HEK293T (cell line): ENCODE measurements at regions not wholly inside any gene's neighbourhood (a gene's known extent, or its start where the extent isn't known, plus 50 kb on each side); places are given as distances from the start of the nearest gene placed in this dataset.
A peak's percentile ranks its signal among the peaks of the same experiment; 100 is the strongest.

ENCODE experiments used
- CTCF ChIA-PET: fragments of 350-600 bp; formaldehyde crosslinking; extraction: SDS; loops from one replicate; lab custom pipeline; 2021; ENCODE audit warnings: antibody characterized with exemption, inconsistent platforms; lab: Yijun Ruan, JAX
- POLR2A ChIA-PET: fragments of 350-600 bp; formaldehyde crosslinking; extraction: SDS; loops from one replicate; lab custom pipeline; 2020; ENCODE audit warnings: antibody characterized with exemption, inconsistent platforms; lab: Yijun Ruan, JAX
- DNase-seq: peaks from one replicate; pipeline ENCODE4 v3.0.0; 2012; ENCODE audit warnings: mixed read lengths; ENCODE audit errors: extremely low spot score
- ARNT ChIP-seq: fragments of 450-650 bp; IDR thresholded peaks from 2 replicates; pipeline ENCODE4 v1.6.1; 2017; ENCODE audit warnings: mild to moderate bottlenecking
- BHLHE40 ChIP-seq: fragments of 450-650 bp; IDR thresholded peaks from 2 replicates; pipeline ENCODE4 v1.6.1; 2016; ENCODE audit warnings: mild to moderate bottlenecking, moderate library complexity, borderline replicate concordance
- CTBP1 ChIP-seq: fragments of 450-650 bp; IDR thresholded peaks from 2 replicates; pipeline ENCODE4 v1.6.1; 2016; ENCODE audit warnings: borderline replicate concordance
- ELF4 ChIP-seq: fragments of 450-650 bp; IDR thresholded peaks from 2 replicates; pipeline ENCODE4 v1.6.1; 2017; ENCODE audit warnings: antibody characterized with exemption
- FOXA1 ChIP-seq: fragments of 450-650 bp; IDR thresholded peaks from 2 replicates; pipeline ENCODE4 v1.6.1; 2016; ENCODE audit warnings: mild to moderate bottlenecking
- FOXK2 ChIP-seq: fragments of 450-650 bp; IDR thresholded peaks from 2 replicates; pipeline ENCODE4 v1.6.1; 2016; ENCODE audit warnings: mild to moderate bottlenecking
- FOXM1 ChIP-seq: fragments of 450-650 bp; IDR thresholded peaks from 2 replicates; pipeline ENCODE4 v1.6.1; 2017; ENCODE audit warnings: mild to moderate bottlenecking, borderline replicate concordance
- HDGF ChIP-seq: fragments of 450-650 bp; IDR thresholded peaks from 2 replicates; pipeline ENCODE4 v1.6.1; 2017; ENCODE audit warnings: antibody characterized with exemption, borderline replicate concordance
- L3MBTL2 ChIP-seq: fragments of 450-650 bp; conservative IDR thresholded peaks from 2 replicates; pipeline ENCODE4 v1.6.1; 2016; ENCODE audit warnings: mild to moderate bottlenecking
- LEF1 ChIP-seq: fragments of 450-650 bp; IDR thresholded peaks from 2 replicates; pipeline ENCODE4 v1.6.1; 2017; ENCODE audit warnings: mild to moderate bottlenecking, borderline replicate concordance
- NFRKB ChIP-seq: fragments of 450-650 bp; IDR thresholded peaks from 2 replicates; pipeline ENCODE4 v1.6.1; 2016; ENCODE audit warnings: mild to moderate bottlenecking, moderate library complexity
- SP1 ChIP-seq: fragments of 450-650 bp; IDR thresholded peaks from 2 replicates; pipeline ENCODE4 v1.6.1; 2017
- SUZ12 ChIP-seq: fragments of 450-650 bp; IDR thresholded peaks from 2 replicates; pipeline ENCODE4 v1.6.1; 2016; ENCODE audit warnings: mild to moderate bottlenecking
- TARDBP ChIP-seq: fragments of 450-650 bp; IDR thresholded peaks from 2 replicates; pipeline ENCODE4 v1.6.1; 2016
- ZNF384 ChIP-seq: fragments of 450-650 bp; IDR thresholded peaks from 2 replicates; pipeline ENCODE4 v1.6.1; 2016
- TF ChIP-seq, protein P1 (sequence below): fragments of 450-650 bp; IDR thresholded peaks from 2 replicates; pipeline ENCODE4 v1.6.1; 2016

DNA sequence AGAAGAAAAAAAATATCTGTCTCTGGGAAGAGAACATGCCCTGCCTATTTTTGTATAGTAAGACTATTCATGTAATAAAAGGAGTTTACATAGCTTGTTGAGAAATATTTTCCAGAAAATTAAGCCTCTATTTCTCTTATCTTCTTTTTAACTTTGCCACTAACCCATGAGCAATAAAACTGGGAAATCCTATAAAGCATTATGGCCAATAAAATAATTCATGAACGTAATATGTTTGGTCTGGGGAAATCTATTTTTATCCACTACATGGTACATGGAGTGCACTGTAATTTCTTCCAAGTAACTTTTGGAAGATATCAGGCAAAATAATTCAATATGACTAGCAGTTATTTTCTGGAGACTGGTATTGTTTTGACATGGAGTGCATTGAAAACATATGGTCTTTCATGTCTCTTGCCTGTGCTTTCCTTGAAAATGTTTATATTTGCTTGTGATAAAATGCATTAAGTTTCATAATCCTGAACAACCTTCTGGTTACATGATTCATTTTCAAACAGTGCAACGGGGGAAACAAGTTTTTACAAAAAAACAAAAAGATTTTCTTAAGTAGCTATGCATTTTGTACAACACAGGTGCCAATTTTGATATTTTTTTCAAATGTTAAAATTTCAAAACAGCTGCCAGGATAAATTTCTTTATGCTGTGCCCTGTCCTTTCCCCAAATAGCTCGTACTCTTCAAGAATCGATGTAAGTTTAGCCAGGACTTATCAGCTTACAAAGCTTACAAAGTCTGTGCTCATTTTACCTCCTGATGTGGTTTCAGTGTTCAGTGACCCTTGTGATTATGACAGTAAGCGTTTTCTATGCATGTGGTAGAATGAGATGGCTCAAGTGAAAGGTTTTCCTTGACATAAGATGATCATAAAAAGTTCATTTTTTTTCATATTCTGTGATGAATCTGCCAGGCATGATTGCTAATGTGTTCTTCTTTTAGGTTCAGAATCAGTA lies 194.5 kb downstream of the UBE2E3 start:
- ChIA-PET POLR2A (no interaction called here), CTCF (no interaction called here)

GRCh38 chr2:181176540-181176939 lies 196.1 kb downstream of the UBE2E3 start:
- ChIA-PET CTCF (no interaction called here), POLR2A (no interaction called here)
- no peak for DNase-seq
- TF ChIP-seq, protein P1, sequence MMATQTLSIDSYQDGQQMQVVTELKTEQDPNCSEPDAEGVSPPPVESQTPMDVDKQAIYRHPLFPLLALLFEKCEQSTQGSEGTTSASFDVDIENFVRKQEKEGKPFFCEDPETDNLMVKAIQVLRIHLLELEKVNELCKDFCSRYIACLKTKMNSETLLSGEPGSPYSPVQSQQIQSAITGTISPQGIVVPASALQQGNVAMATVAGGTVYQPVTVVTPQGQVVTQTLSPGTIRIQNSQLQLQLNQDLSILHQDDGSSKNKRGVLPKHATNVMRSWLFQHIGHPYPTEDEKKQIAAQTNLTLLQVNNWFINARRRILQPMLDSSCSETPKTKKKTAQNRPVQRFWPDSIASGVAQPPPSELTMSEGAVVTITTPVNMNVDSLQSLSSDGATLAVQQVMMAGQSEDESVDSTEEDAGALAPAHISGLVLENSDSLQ, result no peak
- TF ChIP-seq SUZ12 (no peak), CTBP1 (no peak), SP1 (no peak), FOXK2 (no peak), ARNT (no peak), FOXA1 (no peak), BHLHE40 (no peak), L3MBTL2 (no peak), LEF1 (no peak), HDGF (no peak), ELF4 (no peak), NFRKB (no peak), TARDBP (no peak), ZNF384 (no peak), FOXM1 (no peak)

More for the DNA sequence above, 194.5 kb downstream of the UBE2E3 start:
- TF ChIP-seq ARNT (no peak), LEF1 (no peak), ELF4 (no peak), FOXA1 (no peak), SUZ12 (no peak), ZNF384 (no peak), L3MBTL2 (no peak), HDGF (no peak), BHLHE40 (no peak), CTBP1 (no peak), NFRKB (no peak), SP1 (no peak), FOXK2 (no peak), TARDBP (no peak), FOXM1 (no peak)
- TF ChIP-seq, protein P1, result no peak
- no peak for DNase-seq

DNA sequence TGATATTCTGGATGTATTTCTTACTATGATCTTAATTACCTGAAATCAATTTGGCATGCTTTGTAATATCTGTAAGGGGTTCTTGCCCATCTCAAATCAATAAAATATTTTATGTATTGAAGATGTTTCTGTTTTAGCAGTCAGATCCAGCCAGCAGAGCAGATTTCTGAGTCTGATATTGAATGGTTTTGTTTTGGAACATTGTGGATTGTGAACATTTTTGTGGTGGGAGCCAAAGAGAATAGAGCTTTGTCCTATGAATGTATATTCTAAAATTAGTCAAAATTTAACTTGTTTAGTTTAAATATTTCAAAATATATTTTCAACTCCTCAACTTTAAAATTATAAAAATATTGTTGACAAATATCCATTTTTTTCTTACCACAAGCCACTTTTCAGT lies 197.0 kb downstream of the UBE2E3 start:
- CTCF ChIA-PET, result no interaction called here
- TF ChIP-seq, protein P1, result no peak
- no peak for TF ChIP-seq BHLHE40
- TF ChIP-seq ELF4, result no peak
- TF ChIP-seq CTBP1, result no peak
- no peak for DNase-seq
- POLR2A ChIA-PET, result no interaction called here

DNA sequence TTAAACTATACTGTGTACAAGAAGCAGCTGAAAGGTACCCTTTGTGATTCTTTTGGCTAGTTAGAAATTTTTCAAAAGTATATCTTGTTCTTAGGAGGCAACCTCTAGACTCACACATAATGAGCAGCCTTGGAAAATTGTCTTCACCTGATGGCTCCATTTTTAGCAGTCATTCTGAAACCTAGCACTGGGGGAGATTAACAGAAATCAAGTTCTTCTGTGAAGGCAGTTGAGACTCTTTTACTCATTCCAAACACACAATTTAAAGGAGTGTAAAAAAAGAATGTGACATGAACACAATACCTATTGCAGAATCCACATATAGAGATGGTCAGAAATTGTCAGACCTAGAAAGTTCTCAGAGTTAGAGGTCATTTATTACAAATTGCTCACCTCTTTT lies 197.7 kb downstream of the UBE2E3 start:
- ChIA-PET CTCF (no interaction called here), POLR2A (no interaction called here)
- no peak for DNase-seq
- TF ChIP-seq NFRKB (no peak), BHLHE40 (no peak), ZNF384 (no peak), L3MBTL2 (no peak), FOXM1 (no peak)

GRCh38 chr2:181178823-181179412 lies 198.5 kb downstream of the UBE2E3 start:
- ChIA-PET CTCF (no interaction called here), POLR2A (no interaction called here)
- TF ChIP-seq HDGF, result no peak
- DNase-seq, result peak; percentile 30

DNA sequence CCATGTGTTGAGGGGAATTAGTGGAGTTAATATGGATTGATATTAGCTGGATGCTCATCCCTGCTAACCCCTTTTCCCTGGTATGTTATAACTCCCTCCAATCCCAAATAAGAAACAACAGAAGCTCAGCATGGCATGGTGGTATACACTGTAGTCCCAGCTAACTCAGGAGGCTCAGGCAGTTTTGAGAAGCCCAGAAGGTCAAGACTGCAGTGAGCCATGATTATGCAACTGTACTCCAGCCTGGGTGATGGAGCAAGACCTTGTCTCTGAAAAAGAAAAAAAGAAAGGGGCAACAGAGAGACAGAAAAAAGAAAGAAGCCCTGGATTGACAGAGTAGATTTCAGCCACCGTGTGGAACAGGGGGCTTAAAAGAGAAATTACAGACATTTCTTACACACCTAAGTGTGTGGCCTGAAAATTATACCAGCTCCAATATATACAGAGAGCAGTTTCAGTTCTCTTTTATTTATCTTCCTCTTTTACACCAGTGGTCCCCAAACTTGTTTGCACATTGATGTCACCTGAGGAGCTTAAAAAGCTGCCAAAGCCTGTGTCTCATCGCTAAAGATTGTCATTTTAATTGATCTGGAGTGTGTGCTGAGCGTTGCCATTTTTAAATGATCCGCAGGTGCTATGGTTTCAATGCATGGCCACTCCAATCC lies 203.6 kb downstream of the UBE2E3 start:
- no peak for TF ChIP-seq ELF4
- TF ChIP-seq FOXA1, result no peak
- TF ChIP-seq HDGF, result no peak
- no peak for TF ChIP-seq FOXK2
- TF ChIP-seq, protein P1, result no peak
- no peak for TF ChIP-seq TARDBP
- no peak for TF ChIP-seq L3MBTL2
- TF ChIP-seq SP1, result no peak
- no peak for TF ChIP-seq FOXM1
- TF ChIP-seq LEF1, result no peak
- no peak for TF ChIP-seq CTBP1
- TF ChIP-seq NFRKB, result no peak
- no peak for TF ChIP-seq ARNT
- TF ChIP-seq SUZ12, result no peak
- CTCF ChIA-PET, result interaction anchor here (1.0 kb wide), 1 partner anchor 531 kb away, joined by 3 read pairs; no protein-coding TSS in a partner anchor
- POLR2A ChIA-PET, result no interaction called here

More for the DNA sequence above, 203.6 kb downstream of the UBE2E3 start:
- DNase-seq, result no peak
